ENCODE measurements at regions not wholly inside any gene's neighbourhood (a gene's known extent, or its start where the extent isn't known, plus 50 kb on each side); places are given as distances from the start of the nearest gene placed in this dataset.

GRCh38 chr6:121020656-121021055, 313.6 kb downstream of the TBC1D32 start:
- CTCF ChIA-PET (ENCODE audit: low intra/inter-chr PET ratio): no interaction called here

More at GRCh38 chr6:121020656-121021055, 313.6 kb downstream of the TBC1D32 start:
- H3K79me2 ChIP-seq (ENCODE audit: control insufficient read depth, insufficient read depth, low read length): no peaks in the 10 kb centered on the region
- intact Hi-C loops (cut with micrococcal nuclease) (no loop called here), in situ Hi-C loops (cut with MboI) (no loop called here)
- H3K27ac ChIP-seq (ENCODE audit: extremely low read depth, low read depth, low read length): no peak overlapping the region
- no peaks in the 10 kb centered on the region for H3K9me1 ChIP-seq (ENCODE audit: control insufficient read depth, insufficient read depth, low read length)
- no peaks in the 10 kb centered on the region for H3K9me3 ChIP-seq (replicated peaks; ENCODE audit: control insufficient read depth, insufficient read depth, low read depth, low read length)
- TF ChIP-seq U2AF2 (optimal IDR thresholded peaks at IDR 0.05; ENCODE audit: low read depth, low read length) (no peak), CREBBP (IDR thresholded peaks at IDR 0.05; ENCODE audit: low read depth, low read length) (no peak), NCOR1 (IDR thresholded peaks at IDR 0.05) (no peak), CREB5 (CRISPR knock-in tag; IDR thresholded peaks at IDR 0.05) (no peak), ELF4 (CRISPR knock-in tag; IDR thresholded peaks at IDR 0.05) (no peak), PRPF4 (IDR thresholded peaks at IDR 0.05; ENCODE audit: insufficient read depth, low read depth, low read length, poor library complexity, severe bottlenecking) (no peak), ZNF316 (IDR thresholded peaks at IDR 0.05) (no peak), MNT (conservative IDR thresholded peaks at IDR 0.05) (no peak), TCF7 (IDR thresholded peaks at IDR 0.05; ENCODE audit: borderline replicate concordance) (no peak), TRIM24 (IDR thresholded peaks at IDR 0.05) (no peak), SP1 (CRISPR knock-in tag; IDR thresholded peaks at IDR 0.05) (no peak), TCF3 (CRISPR knock-in tag; IDR thresholded peaks at IDR 0.05) (no peak), THRA (IDR thresholded peaks at IDR 0.05) (no peak)
- ATAC-seq (no peak), DNase-seq (ENCODE audit: extremely low read depth in 1 of 4, low spot score in 3 of 4) (no peak), FAIRE-seq (no peak)
- no peaks in the 10 kb centered on the region for H4K20me1 ChIP-seq (replicated peaks; ENCODE audit: control insufficient read depth, insufficient read depth, low read length)
- no peak overlapping the region for H3K4me2 ChIP-seq (ENCODE audit: insufficient read depth, low read length)
- no peak overlapping the region for H3K9ac ChIP-seq (ENCODE audit: insufficient read depth in 1 of 2, low read depth in 2 of 2, low read length in 2 of 2)
- POLR2A ChIA-PET: no interaction called here
- no peaks in the 10 kb centered on the region for H3K4me1 ChIP-seq (replicated peaks in 1 of 2; ENCODE audit: control insufficient read depth in 2 of 2, insufficient read depth in 2 of 2, low read length in 2 of 2)
- no peak overlapping the region for H3K4me3 ChIP-seq
- BruUV-seq (replicated peaks): no TSS peak
- no peaks in the 10 kb centered on the region for H3K27me3 ChIP-seq (ENCODE audit: control insufficient read depth in 2 of 2, insufficient read depth in 2 of 2, low read length in 2 of 2)
- H3K36me3 ChIP-seq (ENCODE audit: control insufficient read depth, insufficient read depth, low read length): no peaks in the 10 kb centered on the region
- H2AFZ ChIP-seq (ENCODE audit: low read depth, low read length): no peak overlapping the region
